ENCODE measurements at regions not wholly inside any gene's neighbourhood (a gene's known extent, or its start where the extent isn't known, plus 50 kb on each side); places are given as distances from the start of the nearest gene placed in this dataset.

DNA sequence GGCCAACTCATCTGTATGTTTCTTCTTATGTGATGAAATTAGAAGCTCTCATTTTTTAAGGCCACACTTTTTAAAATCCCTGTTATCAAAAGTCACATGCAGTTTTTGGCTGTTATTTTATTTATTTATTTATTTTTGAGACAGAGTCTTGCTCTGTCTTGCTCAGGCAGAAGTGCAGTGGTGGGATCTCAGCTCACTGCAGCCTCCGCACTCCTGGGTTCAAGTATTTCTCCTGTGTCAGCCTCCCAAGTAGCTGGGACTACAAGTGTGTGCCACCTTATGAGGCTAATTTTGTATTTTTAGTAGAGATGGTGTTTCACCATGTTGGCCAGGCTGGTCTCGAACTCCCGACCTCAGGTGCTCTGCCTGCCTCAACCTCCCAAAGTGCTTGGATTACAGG, 1434.5 kb downstream of the LRFN5 start:
- no peak for ATAC-seq
- TF ChIP-seq GLIS3 (CRISPR knock-in tag; IDR thresholded peaks at IDR 0.05) (no peak), ARNTL (CRISPR knock-in tag; IDR thresholded peaks at IDR 0.05; ENCODE audit: borderline replicate concordance, low read depth) (no peak), ESRRG (CRISPR knock-in tag; IDR thresholded peaks at IDR 0.05) (no peak), RARB (CRISPR knock-in tag; IDR thresholded peaks at IDR 0.05) (no peak), TCF4 (CRISPR knock-in tag; IDR thresholded peaks at IDR 0.05; ENCODE audit: borderline replicate concordance) (no peak), ZC3H10 (CRISPR knock-in tag; IDR thresholded peaks at IDR 0.05) (no peak), ZFP30 (CRISPR knock-in tag; IDR thresholded peaks at IDR 0.05) (no peak), ZNF70 (CRISPR knock-in tag; IDR thresholded peaks at IDR 0.05) (no peak), OSR1 (CRISPR knock-in tag; IDR thresholded peaks at IDR 0.05) (no peak), BACH2 (CRISPR knock-in tag; IDR thresholded peaks at IDR 0.05; ENCODE audit: borderline replicate concordance) (no peak), ZFP3 (CRISPR knock-in tag; IDR thresholded peaks at IDR 0.05) (no peak), ISL1 (CRISPR knock-in tag; IDR thresholded peaks at IDR 0.05) (no peak), TOX (CRISPR knock-in tag; IDR thresholded peaks at IDR 0.05; ENCODE audit: borderline replicate concordance) (no peak), PPARA (CRISPR knock-in tag; IDR thresholded peaks at IDR 0.05; ENCODE audit: borderline replicate concordance) (no peak), SNAI2 (CRISPR knock-in tag; IDR thresholded peaks at IDR 0.05) (no peak)
- TF ChIP-seq, protein P1, sequence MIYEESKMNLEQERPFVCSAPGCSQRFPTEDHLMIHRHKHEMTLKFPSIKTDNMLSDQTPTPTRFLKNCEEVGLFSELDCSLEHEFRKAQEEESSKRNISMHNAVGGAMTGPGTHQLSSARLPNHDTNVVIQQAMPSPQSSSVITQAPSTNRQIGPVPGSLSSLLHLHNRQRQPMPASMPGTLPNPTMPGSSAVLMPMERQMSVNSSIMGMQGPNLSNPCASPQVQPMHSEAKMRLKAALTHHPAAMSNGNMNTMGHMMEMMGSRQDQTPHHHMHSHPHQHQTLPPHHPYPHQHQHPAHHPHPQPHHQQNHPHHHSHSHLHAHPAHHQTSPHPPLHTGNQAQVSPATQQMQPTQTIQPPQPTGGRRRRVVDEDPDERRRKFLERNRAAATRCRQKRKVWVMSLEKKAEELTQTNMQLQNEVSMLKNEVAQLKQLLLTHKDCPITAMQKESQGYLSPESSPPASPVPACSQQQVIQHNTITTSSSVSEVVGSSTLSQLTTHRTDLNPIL (CRISPR knock-in tag; IDR thresholded peaks at IDR 0.05; ENCODE audit: low read depth), result no peak
- TF ChIP-seq, protein P2, sequence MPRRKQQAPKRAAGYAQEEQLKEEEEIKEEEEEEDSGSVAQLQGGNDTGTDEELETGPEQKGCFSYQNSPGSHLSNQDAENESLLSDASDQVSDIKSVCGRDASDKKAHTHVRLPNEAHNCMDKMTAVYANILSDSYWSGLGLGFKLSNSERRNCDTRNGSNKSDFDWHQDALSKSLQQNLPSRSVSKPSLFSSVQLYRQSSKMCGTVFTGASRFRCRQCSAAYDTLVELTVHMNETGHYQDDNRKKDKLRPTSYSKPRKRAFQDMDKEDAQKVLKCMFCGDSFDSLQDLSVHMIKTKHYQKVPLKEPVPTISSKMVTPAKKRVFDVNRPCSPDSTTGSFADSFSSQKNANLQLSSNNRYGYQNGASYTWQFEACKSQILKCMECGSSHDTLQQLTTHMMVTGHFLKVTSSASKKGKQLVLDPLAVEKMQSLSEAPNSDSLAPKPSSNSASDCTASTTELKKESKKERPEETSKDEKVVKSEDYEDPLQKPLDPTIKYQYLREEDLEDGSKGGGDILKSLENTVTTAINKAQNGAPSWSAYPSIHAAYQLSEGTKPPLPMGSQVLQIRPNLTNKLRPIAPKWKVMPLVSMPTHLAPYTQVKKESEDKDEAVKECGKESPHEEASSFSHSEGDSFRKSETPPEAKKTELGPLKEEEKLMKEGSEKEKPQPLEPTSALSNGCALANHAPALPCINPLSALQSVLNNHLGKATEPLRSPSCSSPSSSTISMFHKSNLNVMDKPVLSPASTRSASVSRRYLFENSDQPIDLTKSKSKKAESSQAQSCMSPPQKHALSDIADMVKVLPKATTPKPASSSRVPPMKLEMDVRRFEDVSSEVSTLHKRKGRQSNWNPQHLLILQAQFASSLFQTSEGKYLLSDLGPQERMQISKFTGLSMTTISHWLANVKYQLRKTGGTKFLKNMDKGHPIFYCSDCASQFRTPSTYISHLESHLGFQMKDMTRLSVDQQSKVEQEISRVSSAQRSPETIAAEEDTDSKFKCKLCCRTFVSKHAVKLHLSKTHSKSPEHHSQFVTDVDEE (CRISPR knock-in tag; IDR thresholded peaks at IDR 0.05), result no peak
- TF ChIP-seq, protein P3, sequence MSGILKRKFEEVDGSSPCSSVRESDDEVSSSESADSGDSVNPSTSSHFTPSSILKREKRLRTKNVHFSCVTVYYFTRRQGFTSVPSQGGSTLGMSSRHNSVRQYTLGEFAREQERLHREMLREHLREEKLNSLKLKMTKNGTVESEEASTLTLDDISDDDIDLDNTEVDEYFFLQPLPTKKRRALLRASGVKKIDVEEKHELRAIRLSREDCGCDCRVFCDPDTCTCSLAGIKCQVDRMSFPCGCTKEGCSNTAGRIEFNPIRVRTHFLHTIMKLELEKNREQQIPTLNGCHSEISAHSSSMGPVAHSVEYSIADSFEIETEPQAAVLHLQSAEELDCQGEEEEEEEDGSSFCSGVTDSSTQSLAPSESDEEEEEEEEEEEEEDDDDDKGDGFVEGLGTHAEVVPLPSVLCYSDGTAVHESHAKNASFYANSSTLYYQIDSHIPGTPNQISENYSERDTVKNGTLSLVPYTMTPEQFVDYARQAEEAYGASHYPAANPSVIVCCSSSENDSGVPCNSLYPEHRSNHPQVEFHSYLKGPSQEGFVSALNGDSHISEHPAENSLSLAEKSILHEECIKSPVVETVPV (CRISPR knock-in tag; IDR thresholded peaks at IDR 0.05), result no peak

DNA sequence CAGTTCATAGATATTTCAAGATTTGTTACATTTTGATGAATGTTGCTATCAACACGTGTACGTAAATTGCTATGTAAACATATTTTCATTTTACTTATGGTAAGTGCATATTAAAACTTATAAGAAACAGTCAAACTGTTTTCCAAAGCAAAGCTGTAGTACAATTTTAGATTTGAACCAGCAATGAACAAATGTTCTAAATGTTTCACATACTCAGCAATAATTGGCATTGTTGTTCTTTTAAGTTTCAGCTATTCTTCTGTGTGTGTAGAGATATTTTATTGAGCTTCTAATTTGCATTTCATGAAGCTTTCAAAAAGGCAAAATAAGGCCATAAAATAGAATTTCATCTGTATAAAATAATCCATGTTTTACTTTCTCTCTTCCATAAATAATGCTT, 1433.2 kb downstream of the LRFN5 start:
- TF ChIP-seq SNAI2 (CRISPR knock-in tag; IDR thresholded peaks at IDR 0.05), result no peak
- no peak for TF ChIP-seq ZNF565 (CRISPR knock-in tag; conservative IDR thresholded peaks at IDR 0.05; ENCODE audit: low read depth)
- no peak for TF ChIP-seq TCF4 (CRISPR knock-in tag; IDR thresholded peaks at IDR 0.05; ENCODE audit: borderline replicate concordance)
- TF ChIP-seq ESRRG (CRISPR knock-in tag; IDR thresholded peaks at IDR 0.05), result no peak
- TF ChIP-seq ARNTL (CRISPR knock-in tag; IDR thresholded peaks at IDR 0.05; ENCODE audit: borderline replicate concordance, low read depth), result no peak
- TF ChIP-seq PPARA (CRISPR knock-in tag; IDR thresholded peaks at IDR 0.05; ENCODE audit: borderline replicate concordance), result no peak
- no peak for TF ChIP-seq ZFP30 (CRISPR knock-in tag; IDR thresholded peaks at IDR 0.05)
- no peak for TF ChIP-seq CSDC2 (CRISPR knock-in tag; IDR thresholded peaks at IDR 0.05)
- no peak for ATAC-seq

DNA sequence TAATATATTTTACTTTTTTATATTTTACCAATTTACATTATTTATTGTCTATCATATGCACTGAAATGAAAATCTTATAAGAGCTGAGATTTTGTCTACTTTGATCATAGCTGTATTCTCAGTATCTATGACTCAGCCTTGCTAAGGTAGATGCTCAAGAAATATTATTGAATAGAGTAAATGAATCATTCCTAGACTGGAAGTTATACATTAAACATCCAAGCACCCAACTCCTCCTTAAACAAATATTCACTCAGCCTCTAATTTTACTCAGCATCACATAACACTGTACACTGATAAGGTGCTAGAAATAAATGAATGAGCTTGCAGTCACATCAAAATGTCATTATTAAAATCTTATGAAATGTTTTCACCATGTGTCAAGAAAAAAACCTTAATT, 1424.9 kb downstream of the LRFN5 start:
- no peak for TF ChIP-seq TCF4 (CRISPR knock-in tag; IDR thresholded peaks at IDR 0.05; ENCODE audit: borderline replicate concordance)
- TF ChIP-seq ZC3H10 (CRISPR knock-in tag; IDR thresholded peaks at IDR 0.05), result no peak
- TF ChIP-seq ESRRG (CRISPR knock-in tag; IDR thresholded peaks at IDR 0.05), result no peak
- no peak for TF ChIP-seq RARB (CRISPR knock-in tag; IDR thresholded peaks at IDR 0.05)
- TF ChIP-seq, protein P4, sequence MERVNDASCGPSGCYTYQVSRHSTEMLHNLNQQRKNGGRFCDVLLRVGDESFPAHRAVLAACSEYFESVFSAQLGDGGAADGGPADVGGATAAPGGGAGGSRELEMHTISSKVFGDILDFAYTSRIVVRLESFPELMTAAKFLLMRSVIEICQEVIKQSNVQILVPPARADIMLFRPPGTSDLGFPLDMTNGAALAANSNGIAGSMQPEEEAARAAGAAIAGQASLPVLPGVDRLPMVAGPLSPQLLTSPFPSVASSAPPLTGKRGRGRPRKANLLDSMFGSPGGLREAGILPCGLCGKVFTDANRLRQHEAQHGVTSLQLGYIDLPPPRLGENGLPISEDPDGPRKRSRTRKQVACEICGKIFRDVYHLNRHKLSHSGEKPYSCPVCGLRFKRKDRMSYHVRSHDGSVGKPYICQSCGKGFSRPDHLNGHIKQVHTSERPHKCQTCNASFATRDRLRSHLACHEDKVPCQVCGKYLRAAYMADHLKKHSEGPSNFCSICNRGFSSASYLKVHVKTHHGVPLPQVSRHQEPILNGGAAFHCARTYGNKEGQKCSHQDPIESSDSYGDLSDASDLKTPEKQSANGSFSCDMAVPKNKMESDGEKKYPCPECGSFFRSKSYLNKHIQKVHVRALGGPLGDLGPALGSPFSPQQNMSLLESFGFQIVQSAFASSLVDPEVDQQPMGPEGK (CRISPR knock-in tag; IDR thresholded peaks at IDR 0.05; ENCODE audit: borderline replicate concordance), result no peak
- no peak for TF ChIP-seq ZNF70 (CRISPR knock-in tag; IDR thresholded peaks at IDR 0.05)
- no peak for TF ChIP-seq OSR1 (CRISPR knock-in tag; IDR thresholded peaks at IDR 0.05)
- ATAC-seq, result no peak
